ENCODE measurements at regions not wholly inside any gene's neighbourhood (a gene's known extent, or its start where the extent isn't known, plus 50 kb on each side); places are given as distances from the start of the nearest gene placed in this dataset.

DNA sequence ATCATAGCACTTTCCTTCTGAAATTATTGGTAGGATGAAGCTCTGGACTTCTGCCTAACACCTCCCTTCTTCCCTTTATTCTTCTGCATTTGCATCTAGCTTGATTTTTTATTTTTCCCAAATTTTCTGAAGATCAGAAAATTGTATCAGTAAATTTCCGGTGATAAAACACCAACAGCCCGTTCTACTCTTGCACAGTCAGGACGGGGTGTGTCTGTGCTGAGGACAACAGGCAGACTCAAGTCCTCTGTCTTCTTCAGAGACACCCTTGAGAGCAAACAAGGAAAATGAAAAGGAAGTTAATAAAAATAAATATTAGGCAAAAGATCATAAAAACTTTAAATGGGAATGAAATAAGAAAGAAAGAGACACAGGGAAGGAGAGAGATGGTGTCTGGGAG is 120.7 kb downstream of the ARL4C start:
- Histone ChIP-seq H3K9me3 (ENCODE audit: insufficient read depth, low read depth, low read length) (no peaks in the 10 kb centered on the region), H3K79me2 (ENCODE audit: insufficient read depth, low read length) (no peaks in the 10 kb centered on the region), H2AFZ (ENCODE audit: low read length) (no peak overlapping the region), H3K4me1 (ENCODE audit: insufficient read depth, low read length, poor library complexity, severe bottlenecking) (peaks cover 25% of the 10 kb centered on the region), H3K36me3 (ENCODE audit: insufficient read depth, low read length) (no peaks in the 10 kb centered on the region), H3K9ac (ENCODE audit: low read depth, low read length, poor library complexity, severe bottlenecking) (no peak overlapping the region), H3F3A (ENCODE audit: low read depth) (no peaks in the 10 kb centered on the region), H3K9me2 (replicated peaks; ENCODE audit: low read depth, low read length) (no peaks in the 10 kb centered on the region), H3K4me2 (ENCODE audit: low read depth, low read length, poor library complexity, severe bottlenecking) (no peak overlapping the region), H4K20me1 (ENCODE audit: insufficient read depth, low read length, poor library complexity, severe bottlenecking) (no peaks in the 10 kb centered on the region), H3K4me3 (ENCODE audit: low read length, poor library complexity, severe bottlenecking) (no peak overlapping the region), H3K27me3 (ENCODE audit: insufficient read depth, low read length, poor library complexity, severe bottlenecking) (no peaks in the 10 kb centered on the region)
- TF ChIP-seq EZH2phosphoT487 (IDR thresholded peaks at IDR 0.05; ENCODE audit: borderline replicate concordance) = no peak
- TF ChIP-seq, protein P1, sequence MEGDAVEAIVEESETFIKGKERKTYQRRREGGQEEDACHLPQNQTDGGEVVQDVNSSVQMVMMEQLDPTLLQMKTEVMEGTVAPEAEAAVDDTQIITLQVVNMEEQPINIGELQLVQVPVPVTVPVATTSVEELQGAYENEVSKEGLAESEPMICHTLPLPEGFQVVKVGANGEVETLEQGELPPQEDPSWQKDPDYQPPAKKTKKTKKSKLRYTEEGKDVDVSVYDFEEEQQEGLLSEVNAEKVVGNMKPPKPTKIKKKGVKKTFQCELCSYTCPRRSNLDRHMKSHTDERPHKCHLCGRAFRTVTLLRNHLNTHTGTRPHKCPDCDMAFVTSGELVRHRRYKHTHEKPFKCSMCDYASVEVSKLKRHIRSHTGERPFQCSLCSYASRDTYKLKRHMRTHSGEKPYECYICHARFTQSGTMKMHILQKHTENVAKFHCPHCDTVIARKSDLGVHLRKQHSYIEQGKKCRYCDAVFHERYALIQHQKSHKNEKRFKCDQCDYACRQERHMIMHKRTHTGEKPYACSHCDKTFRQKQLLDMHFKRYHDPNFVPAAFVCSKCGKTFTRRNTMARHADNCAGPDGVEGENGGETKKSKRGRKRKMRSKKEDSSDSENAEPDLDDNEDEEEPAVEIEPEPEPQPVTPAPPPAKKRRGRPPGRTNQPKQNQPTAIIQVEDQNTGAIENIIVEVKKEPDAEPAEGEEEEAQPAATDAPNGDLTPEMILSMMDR (conservative IDR thresholded peaks at IDR 0.05; ENCODE audit: low read length) = no peak

DNA sequence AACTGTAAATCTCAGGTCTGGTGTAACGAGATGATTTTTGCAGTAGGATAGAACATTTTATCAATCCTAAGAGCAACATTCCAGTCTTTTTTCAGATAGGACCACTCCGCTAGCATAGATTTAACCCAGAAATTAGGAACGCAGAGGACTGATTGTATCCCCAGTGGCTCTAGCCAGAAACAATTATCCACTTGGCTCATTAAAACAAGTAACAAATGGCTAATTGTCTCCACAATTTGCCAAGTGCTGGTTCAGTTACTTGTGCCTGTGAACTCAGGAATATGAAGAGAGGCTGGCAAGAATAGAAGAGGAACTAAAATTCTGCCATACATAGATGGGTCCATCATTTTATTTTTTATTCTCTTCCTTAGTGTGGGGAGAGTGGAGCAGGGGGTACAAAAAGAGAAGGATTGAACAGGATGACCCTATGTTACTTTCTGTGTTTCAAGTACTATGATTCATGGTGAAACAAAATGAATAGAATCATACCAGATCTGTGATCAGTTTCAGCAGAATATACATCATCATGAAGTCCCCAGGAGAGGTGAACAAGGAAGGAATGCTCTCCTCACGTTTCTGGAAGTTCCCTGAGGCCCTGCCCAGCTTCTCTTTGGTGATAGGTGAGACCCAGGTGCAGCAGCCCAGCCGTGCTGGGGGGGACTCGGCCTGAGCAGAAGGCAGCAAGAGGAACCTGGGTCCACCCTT is 121.6 kb downstream of the ARL4C start:
- no peaks in the 10 kb centered on the region for H3K27me3 ChIP-seq (ENCODE audit: insufficient read depth, low read length, poor library complexity, severe bottlenecking)
- H3K9me3 ChIP-seq (ENCODE audit: insufficient read depth, low read depth, low read length) = no peaks in the 10 kb centered on the region
- 0 out of 2 replicates have a peak overlapping the region, but pooled peaks have one; percentile 17 for H2AFZ ChIP-seq (ENCODE audit: low read length)
- H3K9me2 ChIP-seq (replicated peaks; ENCODE audit: low read depth, low read length) = no peaks in the 10 kb centered on the region
- H3K4me2 ChIP-seq (ENCODE audit: low read depth, low read length, poor library complexity, severe bottlenecking) = no peak overlapping the region
- no peaks in the 10 kb centered on the region for H3K36me3 ChIP-seq (ENCODE audit: insufficient read depth, low read length)
- TF ChIP-seq, protein P1 (conservative IDR thresholded peaks at IDR 0.05; ENCODE audit: low read length) = no peak
- no peak for TF ChIP-seq EZH2phosphoT487 (IDR thresholded peaks at IDR 0.05; ENCODE audit: borderline replicate concordance)
- no peaks in the 10 kb centered on the region for H4K20me1 ChIP-seq (ENCODE audit: insufficient read depth, low read length, poor library complexity, severe bottlenecking)
- no peak overlapping the region for H3K4me3 ChIP-seq (ENCODE audit: low read length, poor library complexity, severe bottlenecking)
- no peaks in the 10 kb centered on the region for H3F3A ChIP-seq (ENCODE audit: low read depth)
- no peaks in the 10 kb centered on the region for H3K79me2 ChIP-seq (ENCODE audit: insufficient read depth, low read length)
- H3K9ac ChIP-seq (ENCODE audit: low read depth, low read length, poor library complexity, severe bottlenecking) = no peak overlapping the region
- H3K4me1 ChIP-seq (ENCODE audit: insufficient read depth, low read length, poor library complexity, severe bottlenecking) = peaks cover 26% of the 10 kb centered on the region

DNA sequence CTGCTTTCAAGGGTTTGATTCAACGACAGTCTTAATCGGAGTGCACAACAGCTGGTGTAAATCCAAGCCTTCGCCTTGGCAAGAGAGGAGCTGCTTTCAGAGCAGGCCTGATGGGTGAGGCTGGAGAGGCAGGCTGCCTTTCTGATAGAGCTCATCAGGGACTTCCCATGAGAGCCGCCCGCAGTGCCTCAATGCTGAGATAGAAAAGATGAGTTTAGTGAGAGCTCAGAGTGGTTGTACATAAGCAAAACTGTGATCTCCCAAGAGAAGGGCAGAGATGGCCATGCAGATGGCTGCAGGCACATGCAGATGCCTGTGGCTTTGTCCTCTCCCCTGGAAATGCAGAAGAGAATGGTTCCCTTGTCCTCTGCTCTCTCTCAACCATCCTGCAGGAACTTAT is 122.1 kb downstream of the ARL4C start:
- Histone ChIP-seq H4K20me1 (ENCODE audit: insufficient read depth, low read length, poor library complexity, severe bottlenecking) (no peaks in the 10 kb centered on the region), H3K4me1 (ENCODE audit: insufficient read depth, low read length, poor library complexity, severe bottlenecking) (peaks cover 29% of the 10 kb centered on the region), H3K36me3 (ENCODE audit: insufficient read depth, low read length) (no peaks in the 10 kb centered on the region), H3K9ac (ENCODE audit: low read depth, low read length, poor library complexity, severe bottlenecking) (no peak overlapping the region), H3K79me2 (ENCODE audit: insufficient read depth, low read length) (no peaks in the 10 kb centered on the region), H3K9me3 (ENCODE audit: insufficient read depth, low read depth, low read length) (no peaks in the 10 kb centered on the region), H3K4me3 (ENCODE audit: low read length, poor library complexity, severe bottlenecking) (no peak overlapping the region), H2AFZ (ENCODE audit: low read length) (no peak overlapping the region), H3K9me2 (replicated peaks; ENCODE audit: low read depth, low read length) (no peaks in the 10 kb centered on the region), H3K4me2 (ENCODE audit: low read depth, low read length, poor library complexity, severe bottlenecking) (no peak overlapping the region), H3F3A (ENCODE audit: low read depth) (no peaks in the 10 kb centered on the region), H3K27me3 (ENCODE audit: insufficient read depth, low read length, poor library complexity, severe bottlenecking) (no peaks in the 10 kb centered on the region)
- no peak for TF ChIP-seq EZH2phosphoT487 (IDR thresholded peaks at IDR 0.05; ENCODE audit: borderline replicate concordance)
- TF ChIP-seq, protein P1 (conservative IDR thresholded peaks at IDR 0.05; ENCODE audit: low read length) = no peak

Data from Loucy (cell line).